ENCODE measurements at regions not wholly inside any gene's neighbourhood (a gene's known extent, or its start where the extent isn't known, plus 50 kb on each side); places are given as distances from the start of the nearest gene placed in this dataset.
"Not testable (repeated sequence)": the region's sequence is repeated elsewhere in the genome, so short reads cannot be mapped to it uniquely, and the experiment has no call there.

- DNase-seq, result no peak
These were observed 362.2 kb downstream of the SMARCA1 start for GRCh38 chrX:129161108-129161507.

GRCh38 chrX:129158505-129158904 lies 364.8 kb downstream of the SMARCA1 start:
- no peak for DNase-seq

- no peak for DNase-seq
These were observed 377.4 kb downstream of the SMARCA1 start for GRCh38 chrX:129145840-129146272.

- DNase-seq, result no peak
These were observed 377.9 kb downstream of the SMARCA1 start for GRCh38 chrX:129145385-129145784.

GRCh38 chrX:129144172-129145038 lies 378.9 kb downstream of the SMARCA1 start:
- no peak for DNase-seq

- DNase-seq, result no peak
These were observed 383.3 kb downstream of the SMARCA1 start for GRCh38 chrX:129139837-129140598.

GRCh38 chrX:129125122-129125914 lies 398.0 kb downstream of the SMARCA1 start:
- no peak for DNase-seq

- no peak for DNase-seq
These were observed 399.5 kb downstream of the SMARCA1 start for GRCh38 chrX:129123795-129124194.

GRCh38 chrX:129116676-129117470 lies 406.4 kb downstream of the SMARCA1 start:
- no peak for DNase-seq

GRCh38 chrX:129115935-129116334 lies 407.4 kb downstream of the SMARCA1 start:
- DNase-seq, result no peak

- no peak for DNase-seq
These were observed 408.2 kb downstream of the SMARCA1 start for GRCh38 chrX:129115104-129115503.

GRCh38 chrX:129111081-129111798 lies 412.1 kb downstream of the SMARCA1 start:
- no peak for DNase-seq

GRCh38 chrX:129108936-129109335 lies 414.4 kb downstream of the SMARCA1 start:
- DNase-seq, result no peak

- DNase-seq, result no peak
These were observed 424.1 kb downstream of the SMARCA1 start for GRCh38 chrX:129099207-129099606.

- no peak for DNase-seq
These were observed 425.6 kb downstream of the SMARCA1 start for GRCh38 chrX:129097668-129098067.

GRCh38 chrX:129093706-129094105 lies 429.6 kb downstream of the SMARCA1 start:
- no peak for DNase-seq

GRCh38 chrX:129092757-129093156 lies 430.5 kb downstream of the SMARCA1 start:
- no peak for DNase-seq

GRCh38 chrX:129092242-129092641 lies 431.0 kb downstream of the SMARCA1 start:
- DNase-seq, result no peak

GRCh38 chrX:129091097-129091496 lies 432.2 kb downstream of the SMARCA1 start:
- no peak for DNase-seq

GRCh38 chrX:129086802-129087201 lies 436.5 kb downstream of the SMARCA1 start:
- no peak for DNase-seq

- DNase-seq, result not testable (repeated sequence)
These were observed 439.0 kb downstream of the SMARCA1 start for GRCh38 chrX:129084291-129084690.
